H1 (cell line): ENCODE measurements at regions not wholly inside any gene's neighbourhood (a gene's known extent, or its start where the extent isn't known, plus 50 kb on each side); places are given as distances from the start of the nearest gene placed in this dataset.

Experiments used
- CTCF ChIA-PET: fragments of 300-600 bp; sonication (Branson Sonifier 250); formaldehyde crosslinking; loops from one replicate; lab custom pipeline; 2021; ENCODE audit not compliant: partially characterized antibody; lab: Charles Lee
- POLR2A ChIA-PET: fragments of 300-600 bp; sonication (Branson Sonifier 250); formaldehyde crosslinking; loops from one replicate; lab custom pipeline; 2021; ENCODE audit warnings: inconsistent platforms; ENCODE audit not compliant: partially characterized antibody; lab: Charles Lee
- DNase-seq, 2 experiments: peaks; one replicate each; pipeline versions ENCODE4 v3.0.0 to v3.0.0-alpha.2; 2010 to 2022; ENCODE audit warnings: low spot score in 2 of 2, low read depth in 1 of 2, mixed read lengths in 1 of 2
- FAIRE-seq: peaks from 2 replicates; lab custom pipeline; 2011; peaks lifted over from hg19 to GRCh38; lab: Jason Lieb, UNC
- H2AFZ ChIP-seq: 2 replicates; pipeline ENCODE4 v1.8.1; 2012; ENCODE audit warnings: low read length, inconsistent platforms
- H2AK5ac ChIP-seq: 2 replicates; pipeline ENCODE4 v1.6.1; 2013; ENCODE audit warnings: low read depth, low read length
- H2BK120ac ChIP-seq: replicated peaks from 2 replicates; pipeline ENCODE3; 2013; ENCODE audit warnings: low read depth, low read length, inconsistent platforms
- H2BK12ac ChIP-seq: 2 replicates; pipeline ENCODE4 v1.6.1; 2013; ENCODE audit warnings: low read depth, low read length
- H2BK15ac ChIP-seq: 2 replicates; pipeline ENCODE4 v1.6.1; 2013; ENCODE audit warnings: low read length
- H2BK20ac ChIP-seq: 2 replicates; pipeline ENCODE4 v1.6.1; 2013; ENCODE audit warnings: low read length
- H2BK5ac ChIP-seq: 2 replicates; pipeline ENCODE4 v1.6.1; 2013; ENCODE audit warnings: low read depth, low read length
- H3K14ac ChIP-seq: 2 replicates; pipeline ENCODE4 v1.6.1; 2013; ENCODE audit warnings: inconsistent platforms; ENCODE audit not compliant: insufficient read length
- H3K18ac ChIP-seq: 2 replicates; pipeline ENCODE4 v1.6.1; 2013; ENCODE audit warnings: low read length; ENCODE audit errors: extremely low read depth
- H3K23ac ChIP-seq: 2 replicates; pipeline ENCODE4 v1.6.1; 2013; ENCODE audit warnings: inconsistent platforms; ENCODE audit not compliant: insufficient read length
- H3K23me2 ChIP-seq: 2 replicates; pipeline ENCODE4 v1.6.1; 2013; ENCODE audit warnings: low read depth, low read length
- H3K27ac ChIP-seq: 2 replicates; pipeline ENCODE4 v1.6.1; 2011; ENCODE audit warnings: low read depth, low read length, inconsistent platforms
- H3K27me3 ChIP-seq, 4 experiments: replicated peaks in 1 of 4; 1 replicate in 1 of 4; 2 replicates in 3 of 4; pipeline versions ENCODE4 v1.6.1 to v1.8.1; 2011 to 2013; ENCODE audit warnings: low read length in 3 of 4, mild to moderate bottlenecking in 3 of 4, inconsistent platforms in 2 of 4, mixed read lengths in 2 of 4, moderate library complexity in 1 of 4; ENCODE audit not compliant: control insufficient read depth in 3 of 4, insufficient read depth in 3 of 4; ENCODE audit errors: extremely low read depth in 1 of 4
- H3K36me3 ChIP-seq, 4 experiments: 2 replicates each; pipeline versions ENCODE4 v1.6.1 to v1.8.1; 2011 to 2013; ENCODE audit warnings: mild to moderate bottlenecking in 4 of 4, low read length in 3 of 4, moderate library complexity in 2 of 4, control low read depth in 1 of 4, inconsistent platforms in 1 of 4; ENCODE audit not compliant: insufficient read depth in 4 of 4, control insufficient read depth in 2 of 4
- H3K4ac ChIP-seq: replicated peaks from 2 replicates; pipeline ENCODE3; 2013; ENCODE audit warnings: low read length, low read depth, mixed read lengths, inconsistent platforms; ENCODE audit not compliant: insufficient read length
- H3K4me1 ChIP-seq, 4 experiments: replicated peaks in 1 of 4; 1 replicate in 1 of 4; 2 replicates in 3 of 4; pipeline versions ENCODE4 v1.6.1 to v1.8.1; 2011 to 2013; ENCODE audit warnings: low read length in 3 of 4, inconsistent platforms in 2 of 4, mixed read lengths in 1 of 4; ENCODE audit not compliant: insufficient read depth in 4 of 4, control insufficient read depth in 3 of 4
- H3K4me2 ChIP-seq, 2 experiments: 2 replicates each; pipeline versions ENCODE4 v1.6.1 to v1.8.1; 2011 to 2013; ENCODE audit warnings: low read depth in 2 of 2, low read length in 2 of 2, control low read depth in 1 of 2, inconsistent platforms in 1 of 2, mild to moderate bottlenecking in 1 of 2; ENCODE audit not compliant: insufficient read depth in 1 of 2
- H3K4me3 ChIP-seq, 4 experiments: fragments of 200-600, 300-600 bp in 1 of 4; sonication (generic), shearing (Covaris generic), sonication (Bioruptor Twin) in 1 of 4; 2 replicates each; pipeline versions ENCODE4 v1.5.1 to v1.8.1; 2011 to 2016; ENCODE audit warnings: low read length in 4 of 4, low read depth in 3 of 4, control low read depth in 2 of 4, inconsistent platforms in 2 of 4, mild to moderate bottlenecking in 2 of 4, mixed read lengths in 1 of 4, moderate library complexity in 1 of 4; ENCODE audit not compliant: insufficient read depth in 2 of 4; ENCODE audit errors: extremely low read depth in 1 of 4
- H3K56ac ChIP-seq: replicated peaks from 2 replicates; pipeline ENCODE3; 2013; ENCODE audit warnings: low read depth, mild to moderate bottlenecking, mixed read lengths, low read length, inconsistent platforms; ENCODE audit not compliant: insufficient read length
- H3K79me1 ChIP-seq: 2 replicates; pipeline ENCODE4 v1.6.1; 2013; ENCODE audit warnings: low read depth, low read length, control low read depth
- H3K79me2 ChIP-seq, 2 experiments: 2 replicates each; pipeline versions ENCODE4 v1.6.1 to v1.8.1; 2012 to 2013; ENCODE audit warnings: low read length in 2 of 2, mild to moderate bottlenecking in 2 of 2, inconsistent platforms in 1 of 2; ENCODE audit not compliant: insufficient read depth in 2 of 2, control insufficient read depth in 1 of 2
- H3K9ac ChIP-seq, 4 experiments: replicated peaks in 1 of 4; 1 replicate in 1 of 4; 2 replicates in 3 of 4; pipeline versions ENCODE4 v1.6.1 to v1.8.1; 2011 to 2013; ENCODE audit warnings: low read depth in 3 of 4, low read length in 3 of 4, control low read depth in 2 of 4, mild to moderate bottlenecking in 2 of 4, moderate library complexity in 2 of 4, inconsistent platforms in 1 of 4; ENCODE audit errors: extremely low read depth in 1 of 4
- H3K9me3 ChIP-seq, 2 experiments: 2 replicates each; pipeline versions ENCODE4 v1.6.1 to v1.8.1; 2012 to 2013; ENCODE audit warnings: mild to moderate bottlenecking in 2 of 2, moderate library complexity in 2 of 2, control low read depth in 1 of 2, inconsistent platforms in 1 of 2, low read depth in 1 of 2, low read length in 1 of 2, mixed read lengths in 1 of 2; ENCODE audit not compliant: insufficient read depth in 2 of 2
- H4K20me1 ChIP-seq, 2 experiments: replicated peaks in 1 of 2; 2 replicates each; pipeline versions ENCODE3 to v1.8.1; 2011 to 2013; ENCODE audit warnings: inconsistent platforms in 2 of 2, low read length in 2 of 2, mild to moderate bottlenecking in 1 of 2; ENCODE audit not compliant: insufficient read depth in 2 of 2, control insufficient read depth in 1 of 2
- H4K5ac ChIP-seq: 2 replicates; pipeline ENCODE4 v1.6.1; 2013; ENCODE audit warnings: low read length, low read depth, mixed read lengths, inconsistent platforms; ENCODE audit not compliant: insufficient read length
- H4K8ac ChIP-seq: 2 replicates; pipeline ENCODE4 v1.8.0; 2013; ENCODE audit warnings: mild to moderate bottlenecking, moderate library complexity, low read length, inconsistent platforms; ENCODE audit not compliant: insufficient read depth; ENCODE audit errors: extremely low read depth
- H4K91ac ChIP-seq: replicated peaks from 2 replicates; pipeline ENCODE3; 2013; ENCODE audit warnings: low read length, mixed read lengths, inconsistent platforms; ENCODE audit not compliant: insufficient read length
- BACH1 ChIP-seq: IDR thresholded peaks from 2 replicates; pipeline ENCODE4 v1.6.1; 2012; ENCODE audit warnings: low read length, improper control_type of control experiment
- BRCA1 ChIP-seq: IDR thresholded peaks from 2 replicates; pipeline ENCODE4 v1.6.1; 2012; ENCODE audit warnings: low read depth, low read length, improper control_type of control experiment
- EP300 ChIP-seq, 2 experiments: IDR thresholded peaks; 1 replicate in 1 of 2; 2 replicates in 1 of 2; pipeline ENCODE4 v1.6.1; 2011 to 2012; ENCODE audit warnings: low read depth in 2 of 2, low read length in 2 of 2, mild to moderate bottlenecking in 2 of 2, borderline replicate concordance in 1 of 2, inconsistent platforms in 1 of 2, moderate library complexity in 1 of 2
- JUND ChIP-seq: IDR thresholded peaks from 2 replicates; pipeline ENCODE4 v1.6.1; 2011; ENCODE audit warnings: mild to moderate bottlenecking, improper control_type of control experiment, low read length
- KDM4A ChIP-seq: IDR thresholded peaks from one replicate; pipeline ENCODE4 v1.7.1; 2012; ENCODE audit warnings: low read depth, mild to moderate bottlenecking, moderate library complexity, low read length, inconsistent platforms; ENCODE audit not compliant: severe bottlenecking
- NANOG ChIP-seq: IDR thresholded peaks from 2 replicates; pipeline ENCODE4 v1.6.1; 2011; ENCODE audit warnings: low read length, low read depth, mild to moderate bottlenecking, inconsistent platforms; ENCODE audit not compliant: insufficient read depth, poor library complexity, severe bottlenecking
- RAD21 ChIP-seq, 2 experiments: IDR thresholded peaks in 1 of 2; conservative IDR thresholded peaks in 1 of 2; 2 replicates each; pipeline ENCODE4 v1.6.1; 2011; ENCODE audit warnings: low read depth in 2 of 2, low read length in 2 of 2, improper control_type of control experiment in 1 of 2, inconsistent platforms in 1 of 2, mild to moderate bottlenecking in 1 of 2, moderate library complexity in 1 of 2
- SP4 ChIP-seq: IDR thresholded peaks from 2 replicates; pipeline ENCODE4 v1.6.1; 2012; ENCODE audit warnings: low read length, inconsistent platforms
- SRF ChIP-seq: IDR thresholded peaks from 2 replicates; pipeline ENCODE4 v1.6.1; 2011; ENCODE audit warnings: mild to moderate bottlenecking, low read depth, low read length, moderate library complexity
- TAF7 ChIP-seq: optimal IDR thresholded peaks from 2 replicates; pipeline ENCODE3; 2011; ENCODE audit warnings: low read depth, mild to moderate bottlenecking, inconsistent platforms, low read length, moderate library complexity, borderline replicate concordance
- WGBS, 2 experiments: shearing (Covaris generic) in 1 of 2; methylation state at CpG; one replicate each; pipeline versions ENCODE4 v1.1.6 to v1.1.7; 2013 to 2015; ENCODE audit warnings: low lambda C conversion rate in 2 of 2, mixed read lengths in 2 of 2, inconsistent platforms in 1 of 2, low coverage in 1 of 2, missing lambda C conversion rate in 1 of 2; ENCODE audit not compliant: insufficient replicate concordance in 2 of 2, insufficient coverage in 1 of 2, insufficient read length in 1 of 2; ENCODE audit errors: extremely low coverage in 1 of 2, missing lambda C conversion rate in 1 of 2; 5-methylcytosine and 5-hydroxymethylcytosine counted together
- TF ChIP-seq, protein P1 (sequence below): IDR thresholded peaks from 2 replicates; pipeline ENCODE4 v1.6.1; 2012; ENCODE audit warnings: low read length, inconsistent platforms
- TF ChIP-seq, protein P2 (sequence below): IDR thresholded peaks from 2 replicates; pipeline ENCODE4 v1.6.1; 2011; ENCODE audit warnings: low read depth, mild to moderate bottlenecking, low read length; ENCODE audit not compliant: insufficient read depth

DNA sequence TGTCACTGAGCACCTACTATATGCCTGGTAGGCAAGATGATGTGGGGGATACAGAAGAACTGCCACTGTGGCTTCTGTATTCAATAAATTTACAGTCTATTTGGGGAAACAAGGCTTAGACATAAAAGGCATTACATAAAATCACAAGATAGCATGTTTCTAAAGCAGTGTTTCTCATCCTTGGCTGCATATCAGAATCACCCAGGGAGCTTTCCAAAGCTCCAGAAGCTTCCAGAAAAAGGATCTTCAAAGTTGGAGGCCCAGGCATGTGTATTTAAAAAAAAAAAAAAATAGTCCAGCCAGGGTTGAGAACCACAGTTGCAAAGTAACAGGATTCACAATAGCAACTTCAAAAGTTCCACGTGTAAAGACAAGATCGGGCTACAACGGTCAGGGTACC, 112.4 kb upstream of the SPACA1 start:
- Histone ChIP-seq H2AFZ (no peak overlapping the region), H3K79me1 (no peaks in the 10 kb centered on the region), H3K18ac (no peak overlapping the region), H4K20me1 (no peaks in the 10 kb centered on the region), H3K36me3 (no peaks in the 10 kb centered on the region), H2BK12ac (no peak overlapping the region), H4K5ac (no peak overlapping the region), H2AK5ac (no peak overlapping the region), H3K4me1 (peaks cover 0 to 10% (median 7%) of the 10 kb centered on the region in 4 experiments; a peak in 4 of 7 replicates), H3K23ac (no peak overlapping the region), H4K91ac (no peak overlapping the region), H3K4me3 (no peak overlapping the region), H3K23me2 (no peaks in the 10 kb centered on the region), H3K27ac (no peak overlapping the region), H3K9me3 (no peaks in the 10 kb centered on the region), H3K9ac (no peak overlapping the region), H3K79me2 (no peaks in the 10 kb centered on the region), H3K14ac (no peak overlapping the region), H3K27me3 (no peaks in the 10 kb centered on the region), H2BK20ac (no peak overlapping the region), H3K56ac (no peak overlapping the region), H2BK15ac (no peak overlapping the region), H3K4me2 (no peak overlapping the region), H3K4ac (no peak overlapping the region), H2BK120ac (no peak overlapping the region), H4K8ac (no peak overlapping the region), H2BK5ac (no peak overlapping the region)
- ChIA-PET POLR2A (no interaction called here), CTCF (interaction anchor here (0.6 kb wide), 1 partner anchor 451 kb away, joined by 3 read pairs; no protein-coding TSS in a partner anchor)
- WGBS, 2 experiments, result 89% methylated on average over 3 of the region's 3 CpGs; no CpG with 5 or more reads in 1 of the 2 experiments
- FAIRE-seq (no peak), DNase-seq (no peak)
- TF ChIP-seq, protein P1, sequence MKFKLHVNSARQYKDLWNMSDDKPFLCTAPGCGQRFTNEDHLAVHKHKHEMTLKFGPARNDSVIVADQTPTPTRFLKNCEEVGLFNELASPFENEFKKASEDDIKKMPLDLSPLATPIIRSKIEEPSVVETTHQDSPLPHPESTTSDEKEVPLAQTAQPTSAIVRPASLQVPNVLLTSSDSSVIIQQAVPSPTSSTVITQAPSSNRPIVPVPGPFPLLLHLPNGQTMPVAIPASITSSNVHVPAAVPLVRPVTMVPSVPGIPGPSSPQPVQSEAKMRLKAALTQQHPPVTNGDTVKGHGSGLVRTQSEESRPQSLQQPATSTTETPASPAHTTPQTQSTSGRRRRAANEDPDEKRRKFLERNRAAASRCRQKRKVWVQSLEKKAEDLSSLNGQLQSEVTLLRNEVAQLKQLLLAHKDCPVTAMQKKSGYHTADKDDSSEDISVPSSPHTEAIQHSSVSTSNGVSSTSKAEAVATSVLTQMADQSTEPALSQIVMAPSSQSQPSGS, result no peak
- no peak for TF ChIP-seq SP4
- no peak for TF ChIP-seq BACH1
- no peak for TF ChIP-seq SRF
- no peak for TF ChIP-seq BRCA1
- TF ChIP-seq, protein P2, sequence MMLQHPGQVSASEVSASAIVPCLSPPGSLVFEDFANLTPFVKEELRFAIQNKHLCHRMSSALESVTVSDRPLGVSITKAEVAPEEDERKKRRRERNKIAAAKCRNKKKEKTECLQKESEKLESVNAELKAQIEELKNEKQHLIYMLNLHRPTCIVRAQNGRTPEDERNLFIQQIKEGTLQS, result no peak
- TF ChIP-seq EP300 (IDR thresholded peaks at IDR 0.05; ENCODE audit: borderline replicate concordance in 1 of 2, low read depth in 2 of 2, low read length in 2 of 2), result no peak
- no peak for TF ChIP-seq KDM4A
- TF ChIP-seq TAF7, result no peak
- no peak for TF ChIP-seq RAD21 (IDR thresholded peaks at IDR 0.05 in 1 of 2, conservative IDR thresholded peaks at IDR 0.05 in 1 of 2; ENCODE audit: low read depth in 2 of 2, low read length in 2 of 2)
- TF ChIP-seq JUND, result no peak
- no peak for TF ChIP-seq NANOG
